Upper lobe of left lung (tissue), 4 donors: ENCODE measurements at regions not wholly inside any gene's neighbourhood (a gene's known extent, or its start where the extent isn't known, plus 50 kb on each side); places are given as distances from the start of the nearest gene placed in this dataset.

Experiments used
- POLR2AphosphoS5 ChIP-seq, 2 donors: sonication (generic); formaldehyde crosslinking; IDR thresholded peaks; one replicate each; pipeline ENCODE4 v1.5.1; 2017; ENCODE audit warnings: antibody characterized with exemption in 2 of 2
- TF ChIP-seq, protein P1 (sequence below), 6 experiments: fragments of 450-650 bp in 4 of 6; fragments of 200-600 bp in 2 of 6; sonication (generic) in 2 of 6; IDR thresholded peaks; one replicate each; pipeline ENCODE4 v1.5.1; 2016 to 2019; ENCODE audit warnings: antibody characterized with exemption in 6 of 6

DNA sequence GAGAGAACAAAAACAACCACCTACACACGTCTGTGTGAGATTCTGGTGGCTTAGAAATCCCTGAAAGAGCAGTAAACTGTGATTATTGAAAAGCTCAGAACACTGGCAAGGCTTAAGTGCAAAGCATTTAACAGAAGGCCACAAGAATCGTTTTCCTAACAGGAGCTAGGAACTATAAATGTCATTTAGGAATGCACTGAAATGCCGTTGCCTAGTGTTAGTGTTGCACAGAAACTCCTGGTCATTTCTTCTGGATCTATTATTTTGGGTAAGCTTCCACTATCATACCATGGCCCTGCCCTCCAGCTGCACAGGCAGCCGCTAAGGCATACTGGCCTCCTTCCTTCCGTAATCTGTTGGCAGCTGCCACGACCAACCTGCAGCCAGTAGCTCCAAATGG is 923.2 kb downstream of the NLGN4X start:
- TF ChIP-seq, protein P1, sequence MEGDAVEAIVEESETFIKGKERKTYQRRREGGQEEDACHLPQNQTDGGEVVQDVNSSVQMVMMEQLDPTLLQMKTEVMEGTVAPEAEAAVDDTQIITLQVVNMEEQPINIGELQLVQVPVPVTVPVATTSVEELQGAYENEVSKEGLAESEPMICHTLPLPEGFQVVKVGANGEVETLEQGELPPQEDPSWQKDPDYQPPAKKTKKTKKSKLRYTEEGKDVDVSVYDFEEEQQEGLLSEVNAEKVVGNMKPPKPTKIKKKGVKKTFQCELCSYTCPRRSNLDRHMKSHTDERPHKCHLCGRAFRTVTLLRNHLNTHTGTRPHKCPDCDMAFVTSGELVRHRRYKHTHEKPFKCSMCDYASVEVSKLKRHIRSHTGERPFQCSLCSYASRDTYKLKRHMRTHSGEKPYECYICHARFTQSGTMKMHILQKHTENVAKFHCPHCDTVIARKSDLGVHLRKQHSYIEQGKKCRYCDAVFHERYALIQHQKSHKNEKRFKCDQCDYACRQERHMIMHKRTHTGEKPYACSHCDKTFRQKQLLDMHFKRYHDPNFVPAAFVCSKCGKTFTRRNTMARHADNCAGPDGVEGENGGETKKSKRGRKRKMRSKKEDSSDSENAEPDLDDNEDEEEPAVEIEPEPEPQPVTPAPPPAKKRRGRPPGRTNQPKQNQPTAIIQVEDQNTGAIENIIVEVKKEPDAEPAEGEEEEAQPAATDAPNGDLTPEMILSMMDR (IDR thresholded peaks at IDR 0.05) = no peak
- no peak for TF ChIP-seq POLR2AphosphoS5 (IDR thresholded peaks at IDR 0.05)
